H9 (cell line): ENCODE measurements at regions not wholly inside any gene's neighbourhood (a gene's known extent, or its start where the extent isn't known, plus 50 kb on each side); places are given as distances from the start of the nearest gene placed in this dataset.

Source experiments
- DNase-seq: peaks from one replicate; pipeline ENCODE4 v3.0.0-alpha.2; 2017
- H2AFZ ChIP-seq: one replicate; pipeline ENCODE4 v1.6.1; 2013; ENCODE audit warnings: mild to moderate bottlenecking, low read length, control low read depth, moderate library complexity
- H2AK5ac ChIP-seq: 2 replicates; pipeline ENCODE4 v1.6.1; 2013; ENCODE audit warnings: low read length, control low read depth, mixed read lengths; ENCODE audit not compliant: insufficient read length
- H2BK120ac ChIP-seq: one replicate; pipeline ENCODE4 v1.6.1; 2013; ENCODE audit warnings: low read depth, mild to moderate bottlenecking, low read length, control low read depth, inconsistent platforms; ENCODE audit not compliant: poor library complexity, severe bottlenecking
- H2BK12ac ChIP-seq: 2 replicates; pipeline ENCODE4 v1.6.1; 2013; ENCODE audit warnings: low read length, control low read depth, mixed read lengths, low read depth; ENCODE audit not compliant: insufficient read length
- H2BK15ac ChIP-seq: 2 replicates; pipeline ENCODE4 v1.6.1; 2013; ENCODE audit warnings: low read depth, low read length, control low read depth
- H2BK20ac ChIP-seq: one replicate; pipeline ENCODE4 v1.6.1; 2013; ENCODE audit warnings: low read depth, mild to moderate bottlenecking, low read length, control low read depth, inconsistent platforms; ENCODE audit not compliant: poor library complexity, severe bottlenecking
- H2BK5ac ChIP-seq: 2 replicates; pipeline ENCODE4 v1.6.1; 2013; ENCODE audit warnings: low read length, control low read depth, mixed read lengths; ENCODE audit not compliant: insufficient read length
- H3K14ac ChIP-seq: 2 replicates; pipeline ENCODE4 v1.6.1; 2013; ENCODE audit warnings: low read length, control low read depth; ENCODE audit not compliant: insufficient read depth
- H3K18ac ChIP-seq: 2 replicates; pipeline ENCODE4 v1.6.1; 2013; ENCODE audit warnings: low read depth, mild to moderate bottlenecking, mixed read lengths, low read length, control low read depth; ENCODE audit not compliant: insufficient read length
- H3K23ac ChIP-seq: 2 replicates; pipeline ENCODE4 v1.6.1; 2013; ENCODE audit warnings: low read length, control low read depth, mixed read lengths, low read depth; ENCODE audit not compliant: insufficient read length
- H3K23me2 ChIP-seq: 2 replicates; pipeline ENCODE4 v1.6.1; 2013; ENCODE audit warnings: low read depth, mild to moderate bottlenecking, mixed read lengths, low read length, control low read depth; ENCODE audit not compliant: insufficient read length, poor library complexity, severe bottlenecking
- H3K27ac ChIP-seq: 2 replicates; pipeline ENCODE4 v1.5.1; 2013; ENCODE audit warnings: low read length, control low read depth, mixed read lengths, low read depth; ENCODE audit not compliant: insufficient read length
- H3K27me3 ChIP-seq: 2 replicates; pipeline ENCODE4 v1.6.1; 2013; ENCODE audit warnings: low read length, control low read depth, inconsistent platforms; ENCODE audit not compliant: insufficient read depth
- H3K4ac ChIP-seq: 2 replicates; pipeline ENCODE4 v1.6.1; 2013; ENCODE audit warnings: low read depth, mild to moderate bottlenecking, control low read depth, inconsistent platforms, low read length, moderate library complexity
- H3K4me1 ChIP-seq: 2 replicates; pipeline ENCODE4 v1.6.1; 2013; ENCODE audit warnings: low read length, control low read depth, inconsistent platforms; ENCODE audit not compliant: insufficient read depth
- H3K4me2 ChIP-seq: 2 replicates; pipeline ENCODE4 v1.6.1; 2013; ENCODE audit warnings: low read length, control low read depth, mixed read lengths; ENCODE audit not compliant: insufficient read length, insufficient read depth
- H3K56ac ChIP-seq: 2 replicates; pipeline ENCODE4 v1.6.1; 2013; ENCODE audit warnings: low read depth, mild to moderate bottlenecking, mixed read lengths, low read length, control low read depth; ENCODE audit not compliant: insufficient read length
- H3K79me1 ChIP-seq: 2 replicates; pipeline ENCODE4 v1.6.1; 2013; ENCODE audit warnings: low read depth, mild to moderate bottlenecking, moderate library complexity, low read length, control low read depth, inconsistent platforms; ENCODE audit not compliant: insufficient read depth, poor library complexity, severe bottlenecking
- H3K79me2 ChIP-seq: 2 replicates; pipeline ENCODE4 v1.6.1; 2013; ENCODE audit warnings: low read length, control low read depth, inconsistent platforms; ENCODE audit not compliant: insufficient read depth
- H3K9ac ChIP-seq: 2 replicates; pipeline ENCODE4 v1.6.1; 2013; ENCODE audit warnings: low read length, control low read depth, mixed read lengths; ENCODE audit not compliant: insufficient read length; ENCODE audit errors: extremely low read depth
- H3K9me3 ChIP-seq: one replicate; pipeline ENCODE4 v1.6.1; 2013; ENCODE audit warnings: low read depth, low read length, inconsistent platforms; ENCODE audit not compliant: control insufficient read depth
- H3T11ph ChIP-seq: one replicate; pipeline ENCODE4 v1.6.1; 2013; ENCODE audit warnings: mild to moderate bottlenecking, low read length, control low read depth, inconsistent platforms
- H4K20me1 ChIP-seq: one replicate; pipeline ENCODE4 v1.6.1; 2013; ENCODE audit not compliant: control insufficient read depth, insufficient read length, insufficient read depth
- H4K5ac ChIP-seq: 2 replicates; pipeline ENCODE4 v1.6.1; 2013; ENCODE audit warnings: low read depth, mild to moderate bottlenecking, mixed read lengths, low read length, control low read depth; ENCODE audit not compliant: insufficient read length
- H4K8ac ChIP-seq: replicated peaks from 2 replicates; pipeline ENCODE4 v1.6.1; 2013; ENCODE audit warnings: low read length, control low read depth, mixed read lengths, low read depth; ENCODE audit not compliant: insufficient read length
- H4K91ac ChIP-seq: 2 replicates; pipeline ENCODE4 v1.6.1; 2013; ENCODE audit warnings: low read depth, mild to moderate bottlenecking, moderate library complexity, mixed read lengths, low read length, control low read depth; ENCODE audit not compliant: insufficient read length
- H3K27ac Mint-ChIP-seq, 3 experiments: 2 replicates in 2 of 3; 3 replicates in 1 of 3; pipeline ENCODE4 v1.8.0; 2020 to 2021; ENCODE audit warnings: mixed read lengths in 3 of 3, mild to moderate bottlenecking in 1 of 3, moderate library complexity in 1 of 3
- H3K27me3 Mint-ChIP-seq: 2 replicates; pipeline ENCODE4 v1.8.0; 2021; ENCODE audit warnings: low read depth, mild to moderate bottlenecking, moderate library complexity, mixed read lengths
- H3K36me3 Mint-ChIP-seq, 3 experiments: 2 replicates in 2 of 3; 3 replicates in 1 of 3; pipeline ENCODE4 v1.8.0; 2020 to 2021; ENCODE audit warnings: low read depth in 3 of 3, mixed read lengths in 3 of 3; ENCODE audit not compliant: insufficient read depth in 1 of 3
- H3K4me1 Mint-ChIP-seq, 2 experiments: 2 replicates each; pipeline ENCODE4 v1.8.0; 2020; ENCODE audit warnings: mixed read lengths in 2 of 2
- H3K4me3 Mint-ChIP-seq, 2 experiments: 2 replicates in 1 of 2; 3 replicates in 1 of 2; pipeline ENCODE4 v1.8.0; 2020 to 2021; ENCODE audit warnings: mild to moderate bottlenecking in 2 of 2, mixed read lengths in 2 of 2, moderate library complexity in 1 of 2
- H3K9me3 Mint-ChIP-seq, 2 experiments: 2 replicates in 1 of 2; 3 replicates in 1 of 2; pipeline ENCODE4 v1.8.0; 2020; ENCODE audit warnings: mild to moderate bottlenecking in 2 of 2, mixed read lengths in 2 of 2, moderate library complexity in 1 of 2
- WGBS: extraction: QIAGEN DNeasy Blood & Tissue Kit; methylation state at CpG from one replicate; pipeline ENCODE4 v1.1.7; 2013; ENCODE audit warnings: missing lambda C conversion rate, low lambda C conversion rate, mixed read lengths; ENCODE audit not compliant: insufficient read length; ENCODE audit errors: extremely low coverage; 5-methylcytosine and 5-hydroxymethylcytosine counted together
- TF ChIP-seq, protein P1 (sequence below): fragments of 200-600 bp; sonication (generic); conservative IDR thresholded peaks from 3 replicates; pipeline ENCODE4 v1.8.0; 2021; ENCODE audit warnings: antibody characterized with exemption, mild to moderate bottlenecking

DNA sequence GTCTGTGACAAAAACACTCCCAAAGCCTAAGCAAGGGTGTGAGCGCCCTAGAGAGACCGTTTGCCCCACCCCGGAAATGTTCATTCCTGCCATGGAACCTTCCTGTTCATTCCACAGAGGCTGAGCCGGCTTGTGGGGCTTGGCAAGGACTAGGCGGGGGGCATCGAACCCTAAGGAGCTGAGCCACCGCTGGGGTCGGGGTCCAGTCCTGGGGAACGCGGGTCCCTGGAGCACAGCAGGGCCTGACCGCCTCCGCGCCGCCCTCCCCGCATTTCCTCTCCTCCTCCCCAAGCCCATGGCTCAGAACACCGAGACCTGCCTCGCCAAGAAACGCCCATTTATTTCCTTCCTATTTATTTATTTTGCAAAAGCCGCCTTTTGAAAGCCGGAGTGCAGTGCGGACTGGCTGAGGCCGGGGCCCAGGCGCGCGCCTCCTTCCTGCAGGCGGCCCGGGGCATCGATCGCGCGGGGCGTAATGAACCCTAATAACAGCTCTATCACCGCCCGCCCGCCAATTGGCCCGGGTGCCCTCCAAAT lies 228.9 kb upstream of the IRX4 start:
- Histone ChIP-seq H3K79me2 (no peaks in the 10 kb centered on the region), H3T11ph (no peak overlapping the region), H4K20me1 (no peaks in the 10 kb centered on the region), H3K18ac (no peak overlapping the region), H2BK20ac (no peak overlapping the region), H3K27ac (no peak overlapping the region), H3K4me2 (no peak overlapping the region), H2BK5ac (no peak overlapping the region), H3K4ac (no peak overlapping the region), H2AK5ac (no peak overlapping the region), H3K9me3 (no peaks in the 10 kb centered on the region), H3K23ac (no peak overlapping the region), H2BK15ac (no peak overlapping the region), H3K4me1 (no peaks in the 10 kb centered on the region), H3K27me3 (no peaks in the 10 kb centered on the region), H2BK120ac (no peak overlapping the region), H3K79me1 (no peaks in the 10 kb centered on the region), H4K8ac (no peak overlapping the region), H4K91ac (no peak overlapping the region), H3K23me2 (no peaks in the 10 kb centered on the region), H3K56ac (no peak overlapping the region), H4K5ac (no peak overlapping the region), H3K9ac (no peak overlapping the region), H2BK12ac (no peak overlapping the region), H3K14ac (no peak overlapping the region), H2AFZ (no peak overlapping the region)
- H3K27me3 Mint-ChIP-seq: peaks cover 3% of the 10 kb centered on the region; the same call in 1 of the 2 replicates
- no peak overlapping the region for H3K27ac Mint-ChIP-seq
- H3K9me3 Mint-ChIP-seq: peaks cover 8 to 11% of the 10 kb centered on the region in 2 experiments
- peaks cover 4% of the 10 kb centered on the region in 2 experiments; a peak in 2 of 4 replicates for H3K4me1 Mint-ChIP-seq
- H3K36me3 Mint-ChIP-seq: peaks cover 0 to 3% (median 0%) of the 10 kb centered on the region in 3 experiments; a peak in 3 of 7 replicates
- WGBS: no CpG with 5 or more reads among the region's 36 CpGs
- TF ChIP-seq, protein P1, sequence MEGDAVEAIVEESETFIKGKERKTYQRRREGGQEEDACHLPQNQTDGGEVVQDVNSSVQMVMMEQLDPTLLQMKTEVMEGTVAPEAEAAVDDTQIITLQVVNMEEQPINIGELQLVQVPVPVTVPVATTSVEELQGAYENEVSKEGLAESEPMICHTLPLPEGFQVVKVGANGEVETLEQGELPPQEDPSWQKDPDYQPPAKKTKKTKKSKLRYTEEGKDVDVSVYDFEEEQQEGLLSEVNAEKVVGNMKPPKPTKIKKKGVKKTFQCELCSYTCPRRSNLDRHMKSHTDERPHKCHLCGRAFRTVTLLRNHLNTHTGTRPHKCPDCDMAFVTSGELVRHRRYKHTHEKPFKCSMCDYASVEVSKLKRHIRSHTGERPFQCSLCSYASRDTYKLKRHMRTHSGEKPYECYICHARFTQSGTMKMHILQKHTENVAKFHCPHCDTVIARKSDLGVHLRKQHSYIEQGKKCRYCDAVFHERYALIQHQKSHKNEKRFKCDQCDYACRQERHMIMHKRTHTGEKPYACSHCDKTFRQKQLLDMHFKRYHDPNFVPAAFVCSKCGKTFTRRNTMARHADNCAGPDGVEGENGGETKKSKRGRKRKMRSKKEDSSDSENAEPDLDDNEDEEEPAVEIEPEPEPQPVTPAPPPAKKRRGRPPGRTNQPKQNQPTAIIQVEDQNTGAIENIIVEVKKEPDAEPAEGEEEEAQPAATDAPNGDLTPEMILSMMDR: no peak
- no peak overlapping the region for H3K4me3 Mint-ChIP-seq
- no peak for DNase-seq
